HG03280 (cell line): ENCODE measurements at regions not wholly inside any gene's neighbourhood (a gene's known extent, or its start where the extent isn't known, plus 50 kb on each side); places are given as distances from the start of the nearest gene placed in this dataset.
"Not testable (repeated sequence)": the region's sequence is repeated elsewhere in the genome, so short reads cannot be mapped to it uniquely, and the experiment has no call there.

Experiments
- ATAC-seq: cut with Tn5 transposase; IDR thresholded peaks from one replicate; pipeline ENCODE4 v1.9.1; 2021; ENCODE audit warnings: mild to moderate bottlenecking, moderate library complexity; ENCODE audit not compliant: unreplicated experiment

DNA sequence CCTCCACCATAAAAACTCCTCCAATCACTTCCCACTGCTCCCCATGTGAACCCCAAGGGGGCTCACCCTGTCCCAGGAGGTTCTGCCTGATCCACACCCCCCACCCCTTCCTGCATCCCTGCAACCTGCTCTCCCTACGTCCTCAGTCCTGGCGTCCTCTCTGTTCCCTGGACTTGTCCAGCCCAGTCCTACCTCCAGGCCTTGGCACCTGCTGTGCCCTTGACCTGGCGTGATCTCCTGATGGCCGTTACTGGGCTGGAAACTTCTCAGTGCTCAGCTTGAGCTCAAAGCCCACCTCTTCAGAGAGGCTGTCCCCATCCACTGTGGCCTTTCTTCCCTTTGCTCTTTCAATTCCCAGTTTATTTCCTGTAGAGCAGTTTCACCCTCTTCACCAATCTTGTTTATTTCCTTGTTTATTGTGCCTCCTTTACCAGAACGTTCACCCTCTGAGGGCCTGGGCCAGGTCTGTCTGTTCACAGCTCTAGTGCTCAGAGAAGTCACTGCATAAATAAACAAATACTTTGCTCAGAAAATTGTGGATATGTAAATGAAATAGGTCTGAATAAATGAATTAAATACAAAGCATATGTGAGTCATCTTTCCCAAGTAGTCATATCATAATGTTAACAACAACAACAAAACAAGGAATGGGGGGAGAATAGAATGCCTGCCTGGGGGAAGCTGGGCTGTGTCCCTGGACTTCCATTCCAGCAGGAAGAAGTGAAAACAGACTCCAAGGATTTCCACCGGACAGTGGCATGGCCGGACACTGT, 175.7 kb upstream of the SULF2 start:
- ATAC-seq = no peak

- ATAC-seq = no peak
These were observed 175.0 kb upstream of the SULF2 start for GRCh38 chr20:47960277-47960676.

DNA sequence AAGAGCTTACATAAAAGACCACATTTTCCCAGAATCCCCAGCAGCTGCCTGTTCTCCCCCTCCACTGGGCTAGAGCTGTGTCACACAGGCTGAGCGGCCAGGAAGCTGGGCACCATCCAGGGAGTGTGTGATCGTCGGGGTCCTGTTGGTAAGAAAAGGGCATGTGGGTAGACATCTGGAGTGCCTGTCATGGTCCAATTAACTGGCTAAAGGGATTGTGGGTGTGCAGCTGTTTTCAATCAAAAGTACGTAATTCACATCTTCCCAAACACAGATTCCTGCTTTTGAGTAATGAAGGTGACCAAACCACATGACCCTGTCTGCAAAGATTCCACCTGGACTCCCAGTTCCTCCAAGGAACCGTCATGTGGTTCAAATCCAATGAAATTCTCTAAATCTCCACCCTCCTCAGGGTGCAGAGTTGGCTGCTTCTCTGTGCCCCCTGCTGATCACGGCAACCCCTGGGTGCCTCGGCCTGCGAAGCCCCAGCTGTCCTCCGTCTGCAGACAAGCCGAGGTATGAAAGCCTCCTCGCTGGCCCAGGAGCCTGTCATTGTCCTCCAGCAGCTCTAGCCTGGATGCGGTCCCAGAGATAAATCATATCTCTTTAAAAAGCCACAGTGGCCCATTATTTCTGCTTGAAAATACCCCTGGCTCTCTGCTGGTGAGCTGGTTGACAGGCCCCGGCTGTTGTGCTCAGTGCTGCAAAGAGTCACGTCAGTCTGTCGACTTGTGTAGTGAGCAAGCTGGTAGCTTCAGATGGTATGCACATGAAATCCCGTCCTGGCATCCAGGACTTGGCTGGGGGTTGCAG, 172.9 kb upstream of the SULF2 start:
- ATAC-seq = not testable (repeated sequence)

DNA sequence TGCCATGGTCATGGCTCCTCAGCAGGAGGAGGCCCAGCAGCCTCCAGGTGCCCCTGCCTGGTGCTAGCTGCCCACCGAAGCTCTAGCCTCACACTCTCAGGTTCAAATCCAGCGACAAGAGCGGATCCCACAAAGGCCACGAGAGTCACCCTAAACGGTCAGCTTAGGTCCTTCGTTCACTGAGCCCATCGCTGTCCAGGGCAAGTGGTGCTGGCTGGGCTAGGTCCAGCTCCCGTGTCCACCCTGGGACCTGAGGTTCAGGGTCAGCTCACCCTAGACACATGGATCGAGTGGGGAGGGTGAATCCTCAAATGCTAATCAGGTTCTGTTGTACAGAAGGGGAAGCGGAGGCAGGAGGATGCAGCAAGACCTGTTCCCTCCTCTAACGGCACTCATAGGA, 171.9 kb upstream of the SULF2 start:
- ATAC-seq = no peak

GRCh38 chr20:47956268-47956995, 171.2 kb upstream of the SULF2 start:
- no peak for ATAC-seq

DNA sequence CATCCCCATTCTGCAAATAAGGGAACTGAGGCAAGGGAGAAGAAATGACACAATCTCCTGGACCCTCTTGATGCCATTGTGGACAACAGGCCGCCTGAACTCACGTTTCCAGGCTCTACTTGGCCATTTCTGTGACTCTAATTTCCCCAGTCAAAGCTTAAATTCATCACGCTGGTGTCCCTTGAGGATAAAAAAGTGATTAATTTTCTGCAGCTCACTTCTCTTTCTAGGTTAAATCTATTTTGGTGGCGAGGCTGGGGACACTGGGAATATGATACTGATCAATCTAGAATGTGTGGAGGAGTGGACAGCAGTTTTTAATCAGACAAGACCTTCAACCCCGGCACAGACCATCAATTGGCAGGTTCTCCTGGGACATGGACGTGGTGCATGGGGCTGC, 168.2 kb upstream of the SULF2 start:
- no peak for ATAC-seq

GRCh38 chr20:47952023-47952564, 166.8 kb upstream of the SULF2 start:
- ATAC-seq = no peak

DNA sequence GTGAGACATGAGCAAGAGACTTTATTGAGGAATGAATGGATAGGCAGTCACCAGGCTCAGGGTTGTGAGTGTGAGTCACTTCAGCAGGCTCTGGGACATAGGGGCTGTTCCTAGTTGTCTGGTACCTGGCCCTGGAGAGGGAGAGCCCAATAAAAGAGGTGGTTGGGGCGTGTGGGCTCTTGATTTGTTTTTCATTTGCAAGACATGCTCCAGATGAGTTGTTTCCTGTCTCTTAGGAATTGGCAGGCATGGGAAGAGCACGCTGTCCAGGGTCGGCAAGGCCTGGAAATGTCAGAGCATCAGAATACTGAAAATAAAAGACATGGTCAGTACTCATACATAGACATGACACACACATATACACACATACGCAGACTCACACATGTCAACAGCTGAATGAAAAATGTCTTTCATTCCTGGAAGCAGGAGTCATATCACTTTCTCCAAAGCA, 166.3 kb upstream of the SULF2 start:
- ATAC-seq = no peak

DNA sequence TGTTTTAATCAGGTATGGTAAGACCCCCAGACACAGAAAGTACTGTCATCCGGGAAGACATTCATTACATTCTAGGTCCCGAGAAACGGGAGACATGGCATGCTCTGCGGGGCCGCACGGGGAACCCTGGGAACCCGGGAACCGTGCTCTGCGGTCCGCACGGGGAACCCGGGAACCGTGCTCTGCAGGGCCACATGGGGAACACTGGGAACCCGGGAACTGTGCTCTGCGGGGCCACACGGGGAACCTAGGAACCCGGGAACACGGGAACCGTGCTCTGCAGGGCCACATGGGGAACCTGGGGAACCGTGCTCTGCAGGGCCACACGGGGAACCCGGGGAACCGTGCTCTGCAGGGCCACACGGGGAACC, 165.6 kb upstream of the SULF2 start:
- ATAC-seq = no peak

- ATAC-seq = no peak
These were observed 165.0 kb upstream of the SULF2 start for GRCh38 chr20:47950124-47950912.

DNA sequence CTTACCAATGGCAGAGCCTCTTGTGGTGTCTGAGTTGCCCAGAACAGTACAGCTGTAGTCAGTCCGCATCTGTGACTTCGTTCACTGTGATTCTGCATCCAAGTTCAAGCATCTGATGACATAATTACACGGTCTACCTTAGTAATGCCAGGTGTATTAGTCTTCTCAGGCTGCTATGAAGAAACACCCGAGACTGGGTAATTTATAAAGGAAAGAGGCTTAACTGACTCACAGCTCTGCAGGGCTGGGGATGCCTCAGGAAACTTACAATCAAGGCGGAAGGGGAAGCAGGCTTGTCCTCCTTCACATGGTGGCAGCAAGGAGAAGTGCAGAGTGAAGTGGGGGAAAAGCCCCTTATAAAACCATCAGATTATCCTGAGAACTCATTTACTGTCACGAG, 163.9 kb upstream of the SULF2 start:
- no peak for ATAC-seq

DNA sequence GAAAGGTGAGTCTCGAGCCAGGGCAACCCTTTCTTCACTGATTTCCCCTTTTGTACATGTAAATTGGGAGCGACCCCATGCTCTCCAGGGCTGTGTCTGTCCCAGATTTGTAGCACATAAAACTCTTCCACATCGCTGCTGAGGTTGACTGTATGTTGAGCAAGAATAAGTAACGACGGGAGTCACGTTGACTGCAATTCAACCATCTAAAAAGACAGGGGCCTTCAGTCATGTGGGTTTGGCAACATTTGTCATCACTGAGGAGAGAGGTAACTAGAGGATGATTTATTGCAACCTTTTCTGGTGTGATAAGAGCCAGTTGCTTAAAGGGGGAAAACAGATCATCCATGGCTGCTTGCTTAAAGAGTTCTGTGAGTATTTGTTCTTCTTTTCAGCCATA, 159.4 kb upstream of the SULF2 start:
- no peak for ATAC-seq

GRCh38 chr20:47941869-47942268, 156.6 kb upstream of the SULF2 start:
- no peak for ATAC-seq

DNA sequence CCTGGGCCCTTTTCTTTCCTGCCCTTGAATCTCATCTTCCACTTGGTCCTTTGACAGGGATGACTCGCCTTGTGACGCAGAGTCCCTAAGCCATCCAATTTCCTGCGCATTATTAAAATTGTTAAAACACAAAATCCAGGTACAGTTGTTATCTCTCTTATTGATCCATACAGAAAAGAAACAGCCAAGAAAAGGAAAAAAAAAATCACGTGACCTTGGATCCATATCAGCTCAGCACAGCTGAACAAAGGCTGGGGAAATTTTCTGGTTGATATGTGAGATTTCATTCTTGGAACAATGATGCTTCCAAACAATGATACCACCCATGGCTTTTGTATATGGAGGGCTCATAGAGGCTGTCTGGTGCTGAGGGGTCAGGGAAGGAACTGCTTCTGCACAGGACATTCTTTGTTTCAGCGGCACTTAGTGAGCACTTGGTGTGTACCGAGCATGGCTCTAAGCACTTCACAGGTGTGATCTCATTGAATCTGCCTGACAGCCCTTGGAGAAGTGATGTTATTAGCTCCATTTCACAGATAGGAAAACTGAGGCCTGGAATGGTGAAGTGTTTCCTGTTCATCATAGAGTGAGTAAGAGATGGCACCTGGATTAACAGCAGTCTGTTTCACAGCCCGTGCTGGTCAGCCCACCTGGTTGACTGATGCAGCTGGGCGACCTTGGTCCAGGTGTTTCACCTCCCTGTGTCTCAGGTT, 155.0 kb upstream of the SULF2 start:
- no peak for ATAC-seq

DNA sequence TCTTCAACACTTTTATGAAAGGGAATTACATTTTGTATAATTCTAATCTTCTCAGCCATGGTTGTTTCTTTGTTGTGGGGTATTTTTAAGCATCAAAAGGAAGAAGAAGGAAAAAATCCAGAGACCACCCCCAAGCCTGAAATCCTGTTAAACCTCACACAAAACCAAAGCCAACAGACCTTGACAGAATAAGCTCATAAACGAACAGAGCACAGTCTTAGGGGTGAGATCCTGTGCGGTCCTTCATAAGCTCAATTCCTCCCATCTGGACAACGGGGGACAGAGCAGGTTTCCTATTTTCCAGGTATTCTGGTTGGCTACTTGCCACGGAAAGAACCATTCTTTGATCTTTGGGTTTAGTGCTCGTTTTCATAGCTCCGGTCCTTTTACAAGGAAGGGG, 151.3 kb upstream of the SULF2 start:
- no peak for ATAC-seq

- no peak for ATAC-seq
These were observed 149.5 kb upstream of the SULF2 start for GRCh38 chr20:47934761-47935160.

DNA sequence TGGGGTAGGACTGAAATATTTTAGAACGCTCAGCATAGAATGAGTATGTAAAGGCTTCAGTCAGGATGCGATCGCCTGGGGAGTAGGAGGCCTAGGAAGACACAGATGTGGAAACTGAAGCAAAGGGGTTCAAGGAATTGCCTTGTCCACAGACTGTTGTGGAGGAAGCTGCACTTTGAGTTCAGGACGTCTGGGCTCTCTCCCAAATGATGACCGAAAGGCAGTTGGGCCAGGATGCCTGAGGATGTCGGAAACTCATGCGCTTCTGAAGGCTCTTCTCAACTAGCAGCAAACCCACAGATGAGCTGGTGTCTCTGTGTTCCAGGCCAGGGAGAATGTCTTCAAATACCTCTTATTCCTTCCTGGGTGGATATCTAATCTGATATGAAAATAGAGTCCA, 146.2 kb upstream of the SULF2 start:
- ATAC-seq = no peak

GRCh38 chr20:47931002-47931401, 145.7 kb upstream of the SULF2 start:
- no peak for ATAC-seq

DNA sequence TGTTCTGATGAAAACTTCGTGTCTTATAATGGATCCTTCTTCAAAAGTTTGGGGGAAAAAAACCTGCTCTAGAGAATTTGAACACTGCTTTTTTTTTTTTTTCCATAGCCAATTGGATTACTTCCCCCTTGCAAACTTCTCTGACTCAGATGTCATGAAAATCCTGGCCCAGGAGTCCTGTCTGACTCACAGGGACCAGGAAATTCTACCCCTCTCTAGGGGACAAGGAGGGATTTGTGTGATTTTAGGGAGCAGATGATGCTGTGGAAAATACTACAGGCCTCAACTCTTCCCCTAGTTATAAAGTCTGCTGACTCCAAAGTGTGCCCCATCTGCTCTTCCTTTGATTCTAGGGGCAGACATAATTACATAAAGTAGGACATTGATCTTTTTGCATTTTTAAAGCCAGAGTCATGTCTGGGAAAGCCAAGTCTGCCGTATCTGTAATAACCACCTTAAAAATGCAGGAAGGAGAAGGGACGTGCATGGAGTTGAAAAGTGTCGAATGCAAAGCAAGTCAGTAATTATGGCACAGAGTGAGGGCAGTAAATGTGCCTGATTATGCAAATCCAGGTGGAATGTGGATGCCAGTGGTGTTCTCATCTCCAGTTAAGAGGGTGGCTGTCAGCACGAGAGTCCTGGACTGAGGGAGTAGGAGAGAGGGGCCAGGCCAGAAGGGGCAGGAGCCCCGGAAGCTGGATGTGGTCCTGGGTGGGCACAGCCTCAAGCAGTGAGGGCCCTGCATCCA, 144.3 kb upstream of the SULF2 start:
- no peak for ATAC-seq
